ENCODE measurements at regions not wholly inside any gene's neighbourhood (a gene's known extent, or its start where the extent isn't known, plus 50 kb on each side); places are given as distances from the start of the nearest gene placed in this dataset.

DNA sequence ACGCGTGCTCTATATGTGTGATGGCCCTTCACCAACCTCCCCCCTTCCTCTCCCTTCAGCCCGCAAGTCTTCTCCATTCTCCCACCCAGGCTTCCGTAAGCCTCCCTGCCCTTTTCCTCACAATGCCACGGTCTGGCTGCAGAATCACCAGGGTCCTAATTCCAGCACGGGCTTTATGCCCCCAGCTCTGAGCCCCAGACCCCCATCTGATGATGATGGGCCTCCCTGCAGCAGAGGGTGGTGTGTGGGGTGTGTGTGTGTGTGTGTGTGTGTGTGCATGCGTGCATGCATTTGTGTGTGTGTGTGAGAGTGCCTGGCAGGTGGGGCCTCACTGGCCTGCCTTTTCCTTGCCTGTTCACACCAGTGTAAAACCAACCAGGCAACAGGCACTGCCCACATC is 109.9 kb downstream of the OAT start:
- H3K9me3 ChIP-seq (replicated peaks; ENCODE audit: control insufficient read depth, insufficient read depth, low read length) = peaks cover 2% of the 10 kb centered on the region; the same call in 2 of the 3 replicates
- no peak overlapping the region for H3K27ac ChIP-seq (ENCODE audit: control insufficient read depth, insufficient read depth)
- H4K20me1 ChIP-seq (ENCODE audit: control insufficient read depth, insufficient read depth) = no peaks in the 10 kb centered on the region
- CTCF ChIA-PET = no interaction called here
- POLR2A ChIA-PET = no interaction called here
- TF ChIP-seq, protein P1, sequence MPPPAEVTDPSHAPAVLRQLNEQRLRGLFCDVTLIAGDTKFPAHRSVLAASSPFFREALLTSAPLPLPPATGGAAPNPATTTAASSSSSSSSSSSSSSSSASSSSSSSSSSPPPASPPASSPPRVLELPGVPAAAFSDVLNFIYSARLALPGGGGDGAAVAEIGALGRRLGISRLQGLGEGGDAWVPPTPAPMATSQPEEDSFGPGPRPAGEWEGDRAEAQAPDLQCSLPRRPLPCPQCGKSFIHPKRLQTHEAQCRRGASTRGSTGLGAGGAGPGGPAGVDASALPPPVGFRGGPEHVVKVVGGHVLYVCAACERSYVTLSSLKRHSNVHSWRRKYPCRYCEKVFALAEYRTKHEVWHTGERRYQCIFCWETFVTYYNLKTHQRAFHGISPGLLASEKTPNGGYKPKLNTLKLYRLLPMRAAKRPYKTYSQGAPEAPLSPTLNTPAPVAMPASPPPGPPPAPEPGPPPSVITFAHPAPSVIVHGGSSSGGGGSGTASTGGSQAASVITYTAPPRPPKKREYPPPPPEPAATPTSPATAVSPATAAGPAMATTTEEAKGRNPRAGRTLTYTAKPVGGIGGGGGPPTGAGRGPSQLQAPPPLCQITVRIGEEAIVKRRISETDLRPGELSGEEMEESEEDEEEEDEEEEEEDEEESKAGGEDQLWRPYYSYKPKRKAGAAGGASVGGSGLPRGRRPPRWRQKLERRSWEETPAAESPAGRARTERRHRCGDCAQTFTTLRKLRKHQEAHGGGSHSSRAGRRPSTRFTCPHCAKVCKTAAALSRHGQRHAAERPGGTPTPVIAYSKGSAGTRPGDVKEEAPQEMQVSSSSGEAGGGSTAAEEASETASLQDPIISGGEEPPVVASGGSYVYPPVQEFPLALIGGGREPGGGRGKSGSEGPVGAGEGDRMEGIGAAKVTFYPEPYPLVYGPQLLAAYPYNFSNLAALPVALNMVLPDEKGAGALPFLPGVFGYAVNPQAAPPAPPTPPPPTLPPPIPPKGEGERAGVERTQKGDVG (CRISPR knock-in tag; IDR thresholded peaks at IDR 0.05) = no peak
- TF ChIP-seq ETV6 (conservative IDR thresholded peaks at IDR 0.05 in 1 of 2, IDR thresholded peaks at IDR 0.05 in 1 of 2; ENCODE audit: borderline replicate concordance in 1 of 2, low read depth in 1 of 2) (no peak), YBX1 (IDR thresholded peaks at IDR 0.05) (no peak), CBFB (IDR thresholded peaks at IDR 0.05; ENCODE audit: low read depth) (no peak), HDGF (IDR thresholded peaks at IDR 0.05) (no peak), SUZ12 (IDR thresholded peaks at IDR 0.05; ENCODE audit: unreplicated experiment) (no peak)
- 65% methylated on average over 7 of the region's 7 CpGs for WGBS (ENCODE audit: insufficient coverage, insufficient replicate concordance, low lambda C conversion rate, missing lambda C conversion rate)
- H3K4me2 ChIP-seq (ENCODE audit: control insufficient read depth, insufficient read depth) = no peak overlapping the region
- no TSS peak for BruUV-seq (replicated peaks)
- no peaks in the 10 kb centered on the region for H3K36me3 ChIP-seq (ENCODE audit: control insufficient read depth in 2 of 2, insufficient read depth in 2 of 2, low read length in 1 of 2)
- no peak overlapping the region for H2AFZ ChIP-seq (ENCODE audit: control insufficient read depth, low read depth, low read length)
- DNase-seq (ENCODE audit: low read depth, low spot score) (no peak), FAIRE-seq (no peak), ATAC-seq (no peak)
- SMC1A ChIA-PET (ENCODE audit: uncharacterized antibody, unreplicated experiment) = no interaction called here
- no peak overlapping the region for H3K9ac ChIP-seq (ENCODE audit: control insufficient read depth, insufficient read depth, low read length)
- RAD21 ChIA-PET (ENCODE audit: unreplicated experiment) = no interaction called here
- H3K79me2 ChIP-seq (ENCODE audit: control insufficient read depth, insufficient read depth, low read length) = no peaks in the 10 kb centered on the region
- in situ Hi-C loops (cut with MboI) (no loop called here), intact Hi-C loops (cut with micrococcal nuclease; ENCODE audit: unreplicated experiment) (no loop called here)
- no peaks in the 10 kb centered on the region for H3K27me3 ChIP-seq (replicated peaks in 1 of 2; ENCODE audit: control insufficient read depth in 2 of 2, insufficient read depth in 2 of 2, low read length in 1 of 2)
- no peaks in the 10 kb centered on the region for H3K4me1 ChIP-seq (ENCODE audit: control insufficient read depth, insufficient read depth, low read length)
- H3K4me3 ChIP-seq = no peak overlapping the region

Measured in GM12878 (cell line).